ENCODE measurements at regions not wholly inside any gene's neighbourhood (a gene's known extent, or its start where the extent isn't known, plus 50 kb on each side); places are given as distances from the start of the nearest gene placed in this dataset.
"Not testable (repeated sequence)": the region's sequence is repeated elsewhere in the genome, so short reads cannot be mapped to it uniquely, and the experiment has no call there.

GRCh38 chr1:104125970-104126369 is 376.3 kb downstream of the AMY1C start:
- Histone ChIP-seq H3K27ac (no peak overlapping the region), H3K27me3 (no peaks in the 10 kb centered on the region), H3K4me1 (no peaks in the 10 kb centered on the region), H3K4me3 (no peak overlapping the region), H3K36me3 (no peaks in the 10 kb centered on the region), H3K9me3 (no peaks in the 10 kb centered on the region)
- intact Hi-C loops (cut with DNase I) = no loop called here
- no peak for ATAC-seq
- TF ChIP-seq CTCF (IDR thresholded peaks at IDR 0.05) = no peak
- DNase-seq = no peak

GRCh38 chr1:104132382-104132973 is 382.8 kb downstream of the AMY1C start:
- Histone ChIP-seq H3K4me3 (no peak overlapping the region), H3K9me3 (no peaks in the 10 kb centered on the region), H3K27ac (no peak overlapping the region), H3K36me3 (no peaks in the 10 kb centered on the region), H3K27me3 (no peaks in the 10 kb centered on the region), H3K4me1 (no peaks in the 10 kb centered on the region)
- DNase-seq (no peak), ATAC-seq (peak; percentile 65)
- intact Hi-C loops (cut with DNase I) = no loop called here
- peak; percentile 26 for TF ChIP-seq CTCF (IDR thresholded peaks at IDR 0.05)

GRCh38 chr1:104135036-104135435 is 385.3 kb downstream of the AMY1C start:
- H3K4me1 ChIP-seq; H3K36me3 ChIP-seq; intact Hi-C loops (cut with DNase I); H3K4me3 ChIP-seq; H3K9me3 ChIP-seq; DNase-seq; H3K27ac ChIP-seq; H3K27me3 ChIP-seq; ATAC-seq: not testable (repeated sequence)

GRCh38 chr1:104136621-104137020 is 386.9 kb downstream of the AMY1C start:
- Histone ChIP-seq H3K36me3 (no peaks in the 10 kb centered on the region), H3K27me3 (no peaks in the 10 kb centered on the region), H3K4me1 (no peaks in the 10 kb centered on the region), H3K4me3 (no peak overlapping the region), H3K9me3 (no peaks in the 10 kb centered on the region), H3K27ac (no peak overlapping the region)
- DNase-seq (no peak), ATAC-seq (no peak)
- TF ChIP-seq CTCF (IDR thresholded peaks at IDR 0.05) = no peak
- intact Hi-C loops (cut with DNase I) = no loop called here

- intact Hi-C loops (cut with DNase I) = no loop called here
- Histone ChIP-seq H3K4me3 (no peak overlapping the region), H3K9me3 (no peaks in the 10 kb centered on the region), H3K4me1 (no peaks in the 10 kb centered on the region), H3K27me3 (no peaks in the 10 kb centered on the region), H3K27ac (no peak overlapping the region), H3K36me3 (no peaks in the 10 kb centered on the region)
- DNase-seq (no peak), ATAC-seq (no peak)
- TF ChIP-seq CTCF (IDR thresholded peaks at IDR 0.05) = no peak
Observed at GRCh38 chr1:104156738-104157137, 407.0 kb downstream of the AMY1C start.

GRCh38 chr1:104163912-104164476 is 414.3 kb downstream of the AMY1C start:
- intact Hi-C loops (cut with DNase I) = no loop called here
- no peak for TF ChIP-seq CTCF (IDR thresholded peaks at IDR 0.05)
- Histone ChIP-seq H3K9me3 (no peaks in the 10 kb centered on the region), H3K27me3 (no peaks in the 10 kb centered on the region), H3K4me1 (no peaks in the 10 kb centered on the region), H3K27ac (no peak overlapping the region), H3K4me3 (no peak overlapping the region), H3K36me3 (no peaks in the 10 kb centered on the region)
- ATAC-seq (no peak), DNase-seq (no peak)

Data from upper lobe of right lung (tissue), 1 donor.